ENCODE measurements at regions not wholly inside any gene's neighbourhood (a gene's known extent, or its start where the extent isn't known, plus 50 kb on each side); places are given as distances from the start of the nearest gene placed in this dataset.

DNA sequence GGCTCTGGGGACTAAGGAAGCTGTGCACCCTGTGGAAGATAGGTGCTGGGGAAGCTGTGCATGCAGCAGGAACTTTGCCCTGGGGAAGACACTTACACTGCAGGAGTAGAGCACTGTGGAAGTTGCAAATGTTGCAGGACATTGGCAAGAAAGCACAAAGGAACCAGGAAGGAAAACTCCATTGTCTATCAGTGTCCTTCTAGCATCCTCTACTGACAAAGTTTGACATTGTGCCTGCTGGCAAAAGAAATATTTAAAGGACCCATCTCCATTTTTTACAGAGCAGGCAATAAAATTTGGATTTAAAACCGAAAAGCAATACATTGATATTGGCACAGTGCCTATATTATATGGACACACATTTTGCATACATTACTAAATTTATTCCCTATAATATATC lies 394.1 kb downstream of the PBX1 start:
- FAIRE-seq (no peak), DNase-seq (ENCODE audit: low read depth) (no peak)
- H3K4me1 ChIP-seq (ENCODE audit: insufficient read depth, low read length): no peaks in the 10 kb centered on the region
- H3K79me2 ChIP-seq (ENCODE audit: insufficient read depth, low read length): no peaks in the 10 kb centered on the region
- H3K27ac Mint-ChIP-seq (ENCODE audit: unreplicated experiment): no peak overlapping the region
- no peak for TF ChIP-seq EZH2 (IDR thresholded peaks at IDR 0.05; ENCODE audit: insufficient read depth, low read length)
- TF ChIP-seq, protein P1, sequence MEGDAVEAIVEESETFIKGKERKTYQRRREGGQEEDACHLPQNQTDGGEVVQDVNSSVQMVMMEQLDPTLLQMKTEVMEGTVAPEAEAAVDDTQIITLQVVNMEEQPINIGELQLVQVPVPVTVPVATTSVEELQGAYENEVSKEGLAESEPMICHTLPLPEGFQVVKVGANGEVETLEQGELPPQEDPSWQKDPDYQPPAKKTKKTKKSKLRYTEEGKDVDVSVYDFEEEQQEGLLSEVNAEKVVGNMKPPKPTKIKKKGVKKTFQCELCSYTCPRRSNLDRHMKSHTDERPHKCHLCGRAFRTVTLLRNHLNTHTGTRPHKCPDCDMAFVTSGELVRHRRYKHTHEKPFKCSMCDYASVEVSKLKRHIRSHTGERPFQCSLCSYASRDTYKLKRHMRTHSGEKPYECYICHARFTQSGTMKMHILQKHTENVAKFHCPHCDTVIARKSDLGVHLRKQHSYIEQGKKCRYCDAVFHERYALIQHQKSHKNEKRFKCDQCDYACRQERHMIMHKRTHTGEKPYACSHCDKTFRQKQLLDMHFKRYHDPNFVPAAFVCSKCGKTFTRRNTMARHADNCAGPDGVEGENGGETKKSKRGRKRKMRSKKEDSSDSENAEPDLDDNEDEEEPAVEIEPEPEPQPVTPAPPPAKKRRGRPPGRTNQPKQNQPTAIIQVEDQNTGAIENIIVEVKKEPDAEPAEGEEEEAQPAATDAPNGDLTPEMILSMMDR (IDR thresholded peaks at IDR 0.05; ENCODE audit: insufficient read depth, low read depth, low read length): no peak
- peaks cover under 1% of the 10 kb centered on the region for H3K9me3 Mint-ChIP-seq (ENCODE audit: unreplicated experiment)
- no peak overlapping the region for H3K27ac ChIP-seq (ENCODE audit: low read depth, low read length)
- no peaks in the 10 kb centered on the region for H3K36me3 ChIP-seq (ENCODE audit: insufficient read depth, low read length)
- H3K36me3 Mint-ChIP-seq (ENCODE audit: low read depth, unreplicated experiment): no peaks in the 10 kb centered on the region
- H4K20me1 ChIP-seq (ENCODE audit: insufficient read depth, low read length): no peaks in the 10 kb centered on the region
- no peak overlapping the region for H3K4me3 ChIP-seq (ENCODE audit: insufficient read depth, low read depth, low read length)
- H3K4me3 Mint-ChIP-seq (ENCODE audit: unreplicated experiment): no peak overlapping the region
- H2AFZ ChIP-seq (ENCODE audit: low read depth, low read length): no peak overlapping the region
- H3K27me3 ChIP-seq (ENCODE audit: insufficient read depth, low read length): no peaks in the 10 kb centered on the region
- H3K9ac ChIP-seq (ENCODE audit: low read length): no peak overlapping the region
- no peak overlapping the region for H3K4me2 ChIP-seq (ENCODE audit: low read length)
- H3K27me3 Mint-ChIP-seq (ENCODE audit: low read depth, unreplicated experiment): no peaks in the 10 kb centered on the region
- no peaks in the 10 kb centered on the region for H3K9me3 ChIP-seq (ENCODE audit: insufficient read depth, low read depth, low read length)
- peaks cover 2% of the 10 kb centered on the region for H3K4me1 Mint-ChIP-seq (ENCODE audit: low read depth, unreplicated experiment)

DNA sequence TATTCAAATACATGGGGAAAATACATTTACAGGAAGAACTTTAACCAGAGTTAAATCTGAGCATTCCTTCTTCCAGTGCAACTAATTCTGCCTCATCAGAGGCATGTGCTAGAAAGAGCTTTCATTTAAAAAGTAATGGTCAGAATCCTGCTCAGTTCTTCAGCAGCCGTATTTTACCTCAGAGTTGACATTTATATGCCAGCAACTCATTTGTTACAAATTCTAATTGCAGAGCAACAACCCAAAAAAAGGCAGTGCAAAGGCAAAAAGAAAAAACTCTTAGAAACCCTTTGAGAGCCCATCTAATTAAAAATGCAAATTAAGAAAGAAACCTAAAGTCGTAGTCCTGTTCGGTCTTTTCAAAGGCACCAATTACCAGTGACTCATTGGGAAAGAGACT lies 392.5 kb downstream of the PBX1 start:
- TF ChIP-seq, protein P1 (IDR thresholded peaks at IDR 0.05; ENCODE audit: insufficient read depth, low read depth, low read length): no peak
- TF ChIP-seq EZH2 (IDR thresholded peaks at IDR 0.05; ENCODE audit: insufficient read depth, low read length): no peak
- Histone ChIP-seq H3K4me3 (ENCODE audit: insufficient read depth, low read depth, low read length) (no peak overlapping the region), H2AFZ (ENCODE audit: low read depth, low read length) (no peak overlapping the region), H3K4me1 (ENCODE audit: insufficient read depth, low read length) (no peaks in the 10 kb centered on the region), H3K36me3 (ENCODE audit: insufficient read depth, low read length) (no peaks in the 10 kb centered on the region), H3K27me3 (ENCODE audit: insufficient read depth, low read length) (no peaks in the 10 kb centered on the region), H3K9ac (ENCODE audit: low read length) (no peak overlapping the region), H3K27ac (ENCODE audit: low read depth, low read length) (no peak overlapping the region), H3K79me2 (ENCODE audit: insufficient read depth, low read length) (no peaks in the 10 kb centered on the region), H3K9me3 (ENCODE audit: insufficient read depth, low read depth, low read length) (no peaks in the 10 kb centered on the region), H3K4me2 (ENCODE audit: low read length) (no peak overlapping the region), H4K20me1 (ENCODE audit: insufficient read depth, low read length) (no peaks in the 10 kb centered on the region)
- no peak for DNase-seq (ENCODE audit: low read depth)
- peaks cover 2% of the 10 kb centered on the region for H3K4me1 Mint-ChIP-seq (ENCODE audit: low read depth, unreplicated experiment)
- H3K4me3 Mint-ChIP-seq (ENCODE audit: unreplicated experiment): no peak overlapping the region
- peaks cover 3% of the 10 kb centered on the region for H3K9me3 Mint-ChIP-seq (ENCODE audit: unreplicated experiment)
- H3K27me3 Mint-ChIP-seq (ENCODE audit: low read depth, unreplicated experiment): no peaks in the 10 kb centered on the region
- FAIRE-seq: no peak
- no peak overlapping the region for H3K27ac Mint-ChIP-seq (ENCODE audit: unreplicated experiment)
- no peaks in the 10 kb centered on the region for H3K36me3 Mint-ChIP-seq (ENCODE audit: low read depth, unreplicated experiment)

DNA sequence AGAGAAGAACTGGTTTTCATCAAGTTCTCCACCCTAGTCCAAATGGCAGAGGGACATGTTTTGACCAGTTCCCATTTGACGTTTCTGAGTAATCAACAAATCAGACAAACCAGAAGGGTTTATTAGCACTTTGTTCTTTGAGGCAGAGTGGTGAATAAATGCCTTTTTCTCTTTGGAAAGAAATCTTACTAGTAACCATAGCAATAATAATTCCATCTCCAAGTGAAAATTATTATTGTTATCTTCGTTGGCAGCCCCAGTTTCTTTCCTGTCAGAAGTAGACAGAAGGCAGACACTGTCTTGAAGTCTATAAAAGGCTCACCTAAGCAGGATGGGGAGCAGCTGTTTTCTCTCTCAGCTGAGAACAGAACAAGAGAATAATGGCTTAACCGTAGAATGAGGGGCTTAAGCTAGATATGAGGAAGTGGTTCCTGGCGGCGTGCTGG lies 391.6 kb downstream of the PBX1 start:
- no peak for FAIRE-seq
- H3K36me3 Mint-ChIP-seq (ENCODE audit: low read depth, unreplicated experiment): no peaks in the 10 kb centered on the region
- no peak overlapping the region for H3K9ac ChIP-seq (ENCODE audit: low read length)
- H3K9me3 Mint-ChIP-seq (ENCODE audit: unreplicated experiment): peaks cover 3% of the 10 kb centered on the region
- H4K20me1 ChIP-seq (ENCODE audit: insufficient read depth, low read length): no peaks in the 10 kb centered on the region
- H3K4me1 Mint-ChIP-seq (ENCODE audit: low read depth, unreplicated experiment): peaks cover 2% of the 10 kb centered on the region
- no peaks in the 10 kb centered on the region for H3K36me3 ChIP-seq (ENCODE audit: insufficient read depth, low read length)
- no peak overlapping the region for H3K27ac Mint-ChIP-seq (ENCODE audit: unreplicated experiment)
- H2AFZ ChIP-seq (ENCODE audit: low read depth, low read length): no peak overlapping the region
- H3K27ac ChIP-seq (ENCODE audit: low read depth, low read length): no peak overlapping the region
- no peak overlapping the region for H3K4me3 Mint-ChIP-seq (ENCODE audit: unreplicated experiment)
- no peak overlapping the region for H3K4me2 ChIP-seq (ENCODE audit: low read length)
- DNase-seq (ENCODE audit: low read depth): no peak
- no peaks in the 10 kb centered on the region for H3K27me3 Mint-ChIP-seq (ENCODE audit: low read depth, unreplicated experiment)
- no peaks in the 10 kb centered on the region for H3K79me2 ChIP-seq (ENCODE audit: insufficient read depth, low read length)
- no peaks in the 10 kb centered on the region for H3K4me1 ChIP-seq (ENCODE audit: insufficient read depth, low read length)
- H3K9me3 ChIP-seq (ENCODE audit: insufficient read depth, low read depth, low read length): no peaks in the 10 kb centered on the region
- no peaks in the 10 kb centered on the region for H3K27me3 ChIP-seq (ENCODE audit: insufficient read depth, low read length)
- no peak overlapping the region for H3K4me3 ChIP-seq (ENCODE audit: insufficient read depth, low read depth, low read length)
- TF ChIP-seq, protein P1 (IDR thresholded peaks at IDR 0.05; ENCODE audit: insufficient read depth, low read depth, low read length): no peak
- TF ChIP-seq EZH2 (IDR thresholded peaks at IDR 0.05; ENCODE audit: insufficient read depth, low read length): no peak
